Activated CD4-positive, alpha-beta T cell treated with anti-CD3 and anti-CD28 coated beads, Interleukin-2, amount 50 U/mL, for 16 hours (primary cell): ENCODE measurements at regions not wholly inside any gene's neighbourhood (a gene's known extent, or its start where the extent isn't known, plus 50 kb on each side); places are given as distances from the start of the nearest gene placed in this dataset.

Experiments used
- DNase-seq: peaks from one replicate; pipeline ENCODE4 v3.0.0-alpha.2; 2020

GRCh38 chr14:42140001-42140400, 533.3 kb downstream of the LRFN5 start:
- DNase-seq: no peak

- DNase-seq: no peak
Measured at GRCh38 chr14:42138406-42138805, 531.7 kb downstream of the LRFN5 start.

- no peak for DNase-seq
Measured at GRCh38 chr14:42130815-42131214, 524.1 kb downstream of the LRFN5 start.

GRCh38 chr14:42123526-42123925, 516.9 kb downstream of the LRFN5 start:
- no peak for DNase-seq

GRCh38 chr14:42113358-42114069, 506.8 kb downstream of the LRFN5 start:
- no peak for DNase-seq

GRCh38 chr14:42112108-42112507, 505.4 kb downstream of the LRFN5 start:
- DNase-seq: no peak

GRCh38 chr14:42111355-42111754, 504.7 kb downstream of the LRFN5 start:
- DNase-seq: no peak

GRCh38 chr14:42110167-42110566, 503.5 kb downstream of the LRFN5 start:
- DNase-seq: no peak

GRCh38 chr14:42095155-42095554, 488.5 kb downstream of the LRFN5 start:
- DNase-seq: no peak

- no peak for DNase-seq
Measured at GRCh38 chr14:42090122-42090521, 483.4 kb downstream of the LRFN5 start.

GRCh38 chr14:42079911-42080310, 473.2 kb downstream of the LRFN5 start:
- no peak for DNase-seq

- no peak for DNase-seq
Measured at GRCh38 chr14:42078345-42078744, 471.7 kb downstream of the LRFN5 start.

GRCh38 chr14:42070031-42070430, 463.4 kb downstream of the LRFN5 start:
- no peak for DNase-seq

GRCh38 chr14:42057111-42057510, 450.4 kb downstream of the LRFN5 start:
- no peak for DNase-seq

GRCh38 chr14:42047421-42048055, 440.9 kb downstream of the LRFN5 start:
- DNase-seq: peak; percentile 0

GRCh38 chr14:42045383-42045782, 438.7 kb downstream of the LRFN5 start:
- no peak for DNase-seq

- DNase-seq: no peak
Measured at GRCh38 chr14:42028607-42029006, 421.9 kb downstream of the LRFN5 start.

GRCh38 chr14:42027271-42027670, 420.6 kb downstream of the LRFN5 start:
- no peak for DNase-seq

- DNase-seq: no peak
Measured at GRCh38 chr14:42023452-42023851, 416.8 kb downstream of the LRFN5 start.

- no peak for DNase-seq
Measured at GRCh38 chr14:42014301-42014700, 407.6 kb downstream of the LRFN5 start.

- no peak for DNase-seq
Measured at GRCh38 chr14:42013559-42013958, 406.9 kb downstream of the LRFN5 start.

GRCh38 chr14:42013153-42013552, 406.5 kb downstream of the LRFN5 start:
- DNase-seq: no peak

- no peak for DNase-seq
Measured at GRCh38 chr14:42011221-42011620, 404.5 kb downstream of the LRFN5 start.

GRCh38 chr14:42004321-42004720, 397.6 kb downstream of the LRFN5 start:
- no peak for DNase-seq

- no peak for DNase-seq
Measured at GRCh38 chr14:42002141-42002540, 395.5 kb downstream of the LRFN5 start.
